GM21390 (cell line): ENCODE measurements at regions not wholly inside any gene's neighbourhood (a gene's known extent, or its start where the extent isn't known, plus 50 kb on each side); places are given as distances from the start of the nearest gene placed in this dataset.
"Not testable (repeated sequence)": the region's sequence is repeated elsewhere in the genome, so short reads cannot be mapped to it uniquely, and the experiment has no call there.

Experiments used
- ATAC-seq: cut with Tn5 transposase; IDR thresholded peaks from one replicate; pipeline ENCODE4 v1.9.1; 2021; ENCODE audit not compliant: unreplicated experiment

- no peak for ATAC-seq
Observed at GRCh38 chr2:2731816-2732284, 400.8 kb upstream of the MYT1L start.

- ATAC-seq: no peak
Observed at GRCh38 chr2:2731101-2731815, 400.2 kb upstream of the MYT1L start.

- ATAC-seq: no peak
Observed at GRCh38 chr2:2730301-2730833, 399.3 kb upstream of the MYT1L start.

GRCh38 chr2:2729246-2729645 is 398.2 kb upstream of the MYT1L start:
- ATAC-seq: no peak

GRCh38 chr2:2728635-2729034 is 397.6 kb upstream of the MYT1L start:
- ATAC-seq: no peak

- ATAC-seq: no peak
Observed at GRCh38 chr2:2727876-2728511, 396.9 kb upstream of the MYT1L start.

GRCh38 chr2:2726163-2726562 is 395.1 kb upstream of the MYT1L start:
- ATAC-seq: no peak

GRCh38 chr2:2723064-2723463 is 392.0 kb upstream of the MYT1L start:
- ATAC-seq: no peak

- no peak for ATAC-seq
Observed at GRCh38 chr2:2721296-2721835, 390.3 kb upstream of the MYT1L start.

- ATAC-seq: not testable (repeated sequence)
Observed at GRCh38 chr2:2720806-2721205, 389.7 kb upstream of the MYT1L start.

GRCh38 chr2:2720351-2720750 is 389.3 kb upstream of the MYT1L start:
- no peak for ATAC-seq

- no peak for ATAC-seq
Observed at GRCh38 chr2:2719781-2720180, 388.7 kb upstream of the MYT1L start.

GRCh38 chr2:2719015-2719414 is 387.9 kb upstream of the MYT1L start:
- no peak for ATAC-seq

- ATAC-seq: no peak
Observed at GRCh38 chr2:2717406-2717805, 386.3 kb upstream of the MYT1L start.

- ATAC-seq: no peak
Observed at GRCh38 chr2:2716771-2717170, 385.7 kb upstream of the MYT1L start.

GRCh38 chr2:2715036-2715818 is 384.2 kb upstream of the MYT1L start:
- no peak for ATAC-seq

- ATAC-seq: no peak
Observed at GRCh38 chr2:2714408-2714807, 383.3 kb upstream of the MYT1L start.

GRCh38 chr2:2709431-2709770 is 378.3 kb upstream of the MYT1L start:
- no peak for ATAC-seq

GRCh38 chr2:2708575-2709430 is 377.7 kb upstream of the MYT1L start:
- ATAC-seq: no peak

- no peak for ATAC-seq
Observed at GRCh38 chr2:2707206-2707991, 376.3 kb upstream of the MYT1L start.
